ENCODE measurements at regions not wholly inside any gene's neighbourhood (a gene's known extent, or its start where the extent isn't known, plus 50 kb on each side); places are given as distances from the start of the nearest gene placed in this dataset.

DNA sequence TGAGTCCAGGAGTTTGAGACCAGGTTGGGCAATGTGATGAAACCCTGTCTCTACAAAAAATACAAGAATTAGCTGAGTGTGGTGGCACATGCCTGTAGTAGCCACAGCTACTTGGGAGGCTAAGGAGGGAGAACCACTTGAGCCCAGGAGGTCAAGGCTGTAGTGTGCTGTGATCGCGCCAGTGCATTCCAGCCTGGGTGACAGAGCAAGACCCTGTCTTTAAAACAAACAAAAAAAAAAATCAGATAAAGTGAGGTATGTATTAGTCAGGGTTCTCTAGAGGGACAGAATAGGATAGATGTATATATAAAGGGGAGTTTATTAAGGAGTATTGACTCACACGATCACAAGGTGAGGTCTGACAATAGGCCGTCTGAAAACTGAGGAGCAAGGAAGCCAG lies 101.5 kb upstream of the GPR26 start (continued):
- TF ChIP-seq, protein P1, sequence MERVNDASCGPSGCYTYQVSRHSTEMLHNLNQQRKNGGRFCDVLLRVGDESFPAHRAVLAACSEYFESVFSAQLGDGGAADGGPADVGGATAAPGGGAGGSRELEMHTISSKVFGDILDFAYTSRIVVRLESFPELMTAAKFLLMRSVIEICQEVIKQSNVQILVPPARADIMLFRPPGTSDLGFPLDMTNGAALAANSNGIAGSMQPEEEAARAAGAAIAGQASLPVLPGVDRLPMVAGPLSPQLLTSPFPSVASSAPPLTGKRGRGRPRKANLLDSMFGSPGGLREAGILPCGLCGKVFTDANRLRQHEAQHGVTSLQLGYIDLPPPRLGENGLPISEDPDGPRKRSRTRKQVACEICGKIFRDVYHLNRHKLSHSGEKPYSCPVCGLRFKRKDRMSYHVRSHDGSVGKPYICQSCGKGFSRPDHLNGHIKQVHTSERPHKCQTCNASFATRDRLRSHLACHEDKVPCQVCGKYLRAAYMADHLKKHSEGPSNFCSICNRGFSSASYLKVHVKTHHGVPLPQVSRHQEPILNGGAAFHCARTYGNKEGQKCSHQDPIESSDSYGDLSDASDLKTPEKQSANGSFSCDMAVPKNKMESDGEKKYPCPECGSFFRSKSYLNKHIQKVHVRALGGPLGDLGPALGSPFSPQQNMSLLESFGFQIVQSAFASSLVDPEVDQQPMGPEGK (CRISPR knock-in tag; IDR thresholded peaks at IDR 0.05; ENCODE audit: borderline replicate concordance): no peak
- TF ChIP-seq TOX (CRISPR knock-in tag; IDR thresholded peaks at IDR 0.05; ENCODE audit: borderline replicate concordance): no peak

DNA sequence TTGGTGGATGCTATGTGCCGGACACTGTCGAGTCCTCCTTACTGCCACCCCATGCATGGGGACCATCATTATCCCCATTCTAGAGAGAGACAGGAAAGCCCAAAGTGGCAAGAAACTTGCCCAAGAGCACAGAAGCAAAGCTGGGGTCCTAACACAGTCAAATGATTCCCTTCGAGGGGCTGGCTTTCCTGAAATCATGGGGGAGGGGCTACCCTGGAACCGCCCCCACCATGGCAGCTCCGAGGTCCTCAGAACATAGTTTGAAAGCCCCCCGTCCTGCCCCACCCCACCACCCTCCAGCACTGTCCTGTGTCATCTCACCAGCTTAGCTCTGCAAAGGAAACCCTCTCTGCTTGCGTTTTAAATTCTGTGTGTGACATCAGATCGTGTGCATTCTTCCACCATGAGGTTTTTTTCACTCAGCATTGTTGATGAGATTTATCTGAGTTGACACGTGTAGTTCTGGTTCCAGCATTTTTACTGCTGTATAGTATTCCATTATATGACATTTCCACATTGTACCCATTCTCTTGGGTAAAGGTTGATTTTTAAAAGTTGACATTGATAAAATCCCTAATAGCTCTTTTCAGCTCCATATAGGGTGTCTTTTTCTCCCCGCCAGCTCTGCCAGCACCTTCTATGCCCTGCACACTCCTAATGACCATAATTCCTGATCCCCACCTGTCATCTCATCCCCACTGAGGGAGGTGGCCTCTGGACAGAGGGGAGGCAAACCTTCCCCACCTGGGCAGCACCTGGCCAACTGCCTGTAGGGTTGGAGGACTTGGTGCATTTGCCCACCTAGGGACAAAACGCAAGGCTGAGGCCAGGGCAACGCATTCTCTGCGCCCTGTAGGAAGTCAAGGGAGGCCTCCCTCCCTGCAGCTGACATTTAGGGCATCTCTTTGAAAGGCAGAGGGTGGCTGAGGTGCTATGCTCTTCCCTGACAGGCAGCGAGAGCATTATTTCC lies 100.2 kb upstream of the GPR26 start:
- ATAC-seq: no peak
- no peak for TF ChIP-seq ZNF565 (CRISPR knock-in tag; conservative IDR thresholded peaks at IDR 0.05; ENCODE audit: low read depth)
- TF ChIP-seq, protein P2, sequence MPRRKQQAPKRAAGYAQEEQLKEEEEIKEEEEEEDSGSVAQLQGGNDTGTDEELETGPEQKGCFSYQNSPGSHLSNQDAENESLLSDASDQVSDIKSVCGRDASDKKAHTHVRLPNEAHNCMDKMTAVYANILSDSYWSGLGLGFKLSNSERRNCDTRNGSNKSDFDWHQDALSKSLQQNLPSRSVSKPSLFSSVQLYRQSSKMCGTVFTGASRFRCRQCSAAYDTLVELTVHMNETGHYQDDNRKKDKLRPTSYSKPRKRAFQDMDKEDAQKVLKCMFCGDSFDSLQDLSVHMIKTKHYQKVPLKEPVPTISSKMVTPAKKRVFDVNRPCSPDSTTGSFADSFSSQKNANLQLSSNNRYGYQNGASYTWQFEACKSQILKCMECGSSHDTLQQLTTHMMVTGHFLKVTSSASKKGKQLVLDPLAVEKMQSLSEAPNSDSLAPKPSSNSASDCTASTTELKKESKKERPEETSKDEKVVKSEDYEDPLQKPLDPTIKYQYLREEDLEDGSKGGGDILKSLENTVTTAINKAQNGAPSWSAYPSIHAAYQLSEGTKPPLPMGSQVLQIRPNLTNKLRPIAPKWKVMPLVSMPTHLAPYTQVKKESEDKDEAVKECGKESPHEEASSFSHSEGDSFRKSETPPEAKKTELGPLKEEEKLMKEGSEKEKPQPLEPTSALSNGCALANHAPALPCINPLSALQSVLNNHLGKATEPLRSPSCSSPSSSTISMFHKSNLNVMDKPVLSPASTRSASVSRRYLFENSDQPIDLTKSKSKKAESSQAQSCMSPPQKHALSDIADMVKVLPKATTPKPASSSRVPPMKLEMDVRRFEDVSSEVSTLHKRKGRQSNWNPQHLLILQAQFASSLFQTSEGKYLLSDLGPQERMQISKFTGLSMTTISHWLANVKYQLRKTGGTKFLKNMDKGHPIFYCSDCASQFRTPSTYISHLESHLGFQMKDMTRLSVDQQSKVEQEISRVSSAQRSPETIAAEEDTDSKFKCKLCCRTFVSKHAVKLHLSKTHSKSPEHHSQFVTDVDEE (CRISPR knock-in tag; IDR thresholded peaks at IDR 0.05): no peak
- TF ChIP-seq ARNTL (CRISPR knock-in tag; IDR thresholded peaks at IDR 0.05; ENCODE audit: borderline replicate concordance, low read depth): no peak
- TF ChIP-seq ISL1 (CRISPR knock-in tag; IDR thresholded peaks at IDR 0.05): no peak
- no peak for TF ChIP-seq ZNF8 (CRISPR knock-in tag; IDR thresholded peaks at IDR 0.05)
- no peak for TF ChIP-seq SNAI2 (CRISPR knock-in tag; IDR thresholded peaks at IDR 0.05)
- no peak for TF ChIP-seq GLIS3 (CRISPR knock-in tag; IDR thresholded peaks at IDR 0.05)
- no peak for TF ChIP-seq OSR1 (CRISPR knock-in tag; IDR thresholded peaks at IDR 0.05)
- no peak for TF ChIP-seq ZNF70 (CRISPR knock-in tag; IDR thresholded peaks at IDR 0.05)

DNA sequence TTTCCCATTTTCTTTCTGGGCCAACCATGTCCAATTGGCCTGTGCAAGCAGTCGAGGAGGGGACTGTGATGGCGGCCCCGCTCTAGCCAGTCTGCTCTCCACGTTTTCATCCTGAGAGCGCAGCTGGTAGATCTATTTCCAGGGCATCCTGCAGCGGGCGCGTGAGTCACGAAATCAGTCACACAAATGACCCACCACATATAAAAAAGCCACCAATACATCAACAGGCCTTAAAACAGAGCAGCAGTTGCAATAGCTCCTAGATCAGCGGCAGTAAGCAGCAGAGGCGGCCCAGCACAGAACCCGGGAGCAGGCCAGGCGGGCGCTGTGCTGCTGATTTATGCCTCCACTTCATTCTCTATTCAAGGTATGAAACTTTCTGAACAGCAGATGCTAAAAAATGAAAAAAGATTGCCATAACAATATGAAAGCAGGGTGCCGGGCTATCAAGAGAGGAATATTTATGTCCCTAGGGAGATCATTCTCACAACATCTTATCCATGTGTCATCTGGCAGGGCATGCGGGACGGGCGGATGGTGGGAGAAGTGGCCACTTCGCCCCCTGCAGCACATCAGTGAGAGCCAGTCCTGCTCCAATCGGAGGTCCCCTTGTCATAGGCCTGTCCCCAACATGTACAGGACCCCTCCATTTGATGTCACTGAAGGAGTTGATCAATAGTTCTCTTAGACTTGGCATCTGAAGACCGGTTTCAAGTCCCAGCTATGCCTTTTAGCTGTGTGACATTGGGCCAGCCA lies 98.0 kb upstream of the GPR26 start:
- no peak for ATAC-seq
- no peak for TF ChIP-seq OSR1 (CRISPR knock-in tag; IDR thresholded peaks at IDR 0.05)

DNA sequence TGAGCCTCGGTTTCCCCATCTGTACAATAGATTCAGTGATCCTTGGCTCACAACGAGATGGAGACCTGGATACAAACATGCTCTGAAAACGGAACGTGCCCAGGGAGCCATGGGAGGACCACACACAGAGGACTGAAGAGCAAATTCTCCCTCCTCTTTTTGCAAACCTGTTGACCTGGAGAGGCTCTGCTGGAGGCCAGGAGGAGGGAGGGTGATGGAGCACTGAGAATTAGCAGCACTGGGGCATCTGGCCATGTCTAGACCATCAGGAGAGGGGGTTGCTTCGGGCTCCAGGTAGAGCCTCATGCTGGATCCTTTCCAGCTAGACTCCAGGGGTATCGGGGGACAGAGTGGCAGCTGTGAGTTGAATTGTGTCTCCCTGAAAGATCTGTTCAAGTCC lies 97.4 kb upstream of the GPR26 start:
- no peak for ATAC-seq
- no peak for TF ChIP-seq CSDC2 (CRISPR knock-in tag; IDR thresholded peaks at IDR 0.05)
- TF ChIP-seq SNAI2 (CRISPR knock-in tag; IDR thresholded peaks at IDR 0.05): no peak
- TF ChIP-seq ZNF70 (CRISPR knock-in tag; IDR thresholded peaks at IDR 0.05): no peak
- TF ChIP-seq ISL1 (CRISPR knock-in tag; IDR thresholded peaks at IDR 0.05): no peak
- TF ChIP-seq RARB (CRISPR knock-in tag; IDR thresholded peaks at IDR 0.05): no peak
- no peak for TF ChIP-seq PPARA (CRISPR knock-in tag; IDR thresholded peaks at IDR 0.05; ENCODE audit: borderline replicate concordance)
- no peak for TF ChIP-seq ZC3H10 (CRISPR knock-in tag; IDR thresholded peaks at IDR 0.05)
- no peak for TF ChIP-seq ZFP30 (CRISPR knock-in tag; IDR thresholded peaks at IDR 0.05)
- TF ChIP-seq, protein P3, sequence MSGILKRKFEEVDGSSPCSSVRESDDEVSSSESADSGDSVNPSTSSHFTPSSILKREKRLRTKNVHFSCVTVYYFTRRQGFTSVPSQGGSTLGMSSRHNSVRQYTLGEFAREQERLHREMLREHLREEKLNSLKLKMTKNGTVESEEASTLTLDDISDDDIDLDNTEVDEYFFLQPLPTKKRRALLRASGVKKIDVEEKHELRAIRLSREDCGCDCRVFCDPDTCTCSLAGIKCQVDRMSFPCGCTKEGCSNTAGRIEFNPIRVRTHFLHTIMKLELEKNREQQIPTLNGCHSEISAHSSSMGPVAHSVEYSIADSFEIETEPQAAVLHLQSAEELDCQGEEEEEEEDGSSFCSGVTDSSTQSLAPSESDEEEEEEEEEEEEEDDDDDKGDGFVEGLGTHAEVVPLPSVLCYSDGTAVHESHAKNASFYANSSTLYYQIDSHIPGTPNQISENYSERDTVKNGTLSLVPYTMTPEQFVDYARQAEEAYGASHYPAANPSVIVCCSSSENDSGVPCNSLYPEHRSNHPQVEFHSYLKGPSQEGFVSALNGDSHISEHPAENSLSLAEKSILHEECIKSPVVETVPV (CRISPR knock-in tag; IDR thresholded peaks at IDR 0.05): no peak
- no peak for TF ChIP-seq ZNF8 (CRISPR knock-in tag; IDR thresholded peaks at IDR 0.05)
- TF ChIP-seq GLIS3 (CRISPR knock-in tag; IDR thresholded peaks at IDR 0.05): no peak
- TF ChIP-seq, protein P4, sequence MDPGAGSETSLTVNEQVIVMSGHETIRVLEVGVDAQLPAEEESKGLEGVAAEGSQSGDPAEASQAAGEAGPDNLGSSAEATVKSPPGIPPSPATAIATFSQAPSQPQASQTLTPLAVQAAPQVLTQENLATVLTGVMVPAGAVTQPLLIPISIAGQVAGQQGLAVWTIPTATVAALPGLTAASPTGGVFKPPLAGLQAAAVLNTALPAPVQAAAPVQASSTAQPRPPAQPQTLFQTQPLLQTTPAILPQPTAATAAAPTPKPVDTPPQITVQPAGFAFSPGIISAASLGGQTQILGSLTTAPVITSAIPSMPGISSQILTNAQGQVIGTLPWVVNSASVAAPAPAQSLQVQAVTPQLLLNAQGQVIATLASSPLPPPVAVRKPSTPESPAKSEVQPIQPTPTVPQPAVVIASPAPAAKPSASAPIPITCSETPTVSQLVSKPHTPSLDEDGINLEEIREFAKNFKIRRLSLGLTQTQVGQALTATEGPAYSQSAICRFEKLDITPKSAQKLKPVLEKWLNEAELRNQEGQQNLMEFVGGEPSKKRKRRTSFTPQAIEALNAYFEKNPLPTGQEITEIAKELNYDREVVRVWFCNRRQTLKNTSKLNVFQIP (CRISPR knock-in tag; IDR thresholded peaks at IDR 0.05; ENCODE audit: borderline replicate concordance, low read depth): no peak

Measured in SK-N-SH treated with all-trans-retinoic acid at 6 μM for 48 hours (cell line).